HG03457 (cell line): ENCODE measurements at regions not wholly inside any gene's neighbourhood (a gene's known extent, or its start where the extent isn't known, plus 50 kb on each side); places are given as distances from the start of the nearest gene placed in this dataset.
"Not testable (repeated sequence)": the region's sequence is repeated elsewhere in the genome, so short reads cannot be mapped to it uniquely, and the experiment has no call there.

ENCODE experiments used
- ATAC-seq: cut with Tn5 transposase; IDR thresholded peaks from one replicate; pipeline ENCODE4 v1.9.1; 2021; ENCODE audit warnings: moderate number of reproducible peaks; ENCODE audit not compliant: unreplicated experiment

GRCh38 chr1:178637841-178638240 lies 87.2 kb upstream of the RALGPS2 start:
- no peak for ATAC-seq

- no peak for ATAC-seq
These were observed 85.7 kb upstream of the RALGPS2 start for GRCh38 chr1:178639326-178639725.

- ATAC-seq, result no peak
These were observed 82.8 kb upstream of the RALGPS2 start for GRCh38 chr1:178642282-178642681.

GRCh38 chr1:178643349-178643748 lies 81.7 kb upstream of the RALGPS2 start:
- no peak for ATAC-seq

GRCh38 chr1:178643831-178644230 lies 81.2 kb upstream of the RALGPS2 start:
- ATAC-seq, result no peak

GRCh38 chr1:178644308-178645120 lies 80.5 kb upstream of the RALGPS2 start:
- no peak for ATAC-seq

- no peak for ATAC-seq
These were observed 79.8 kb upstream of the RALGPS2 start for GRCh38 chr1:178645157-178645807.

DNA sequence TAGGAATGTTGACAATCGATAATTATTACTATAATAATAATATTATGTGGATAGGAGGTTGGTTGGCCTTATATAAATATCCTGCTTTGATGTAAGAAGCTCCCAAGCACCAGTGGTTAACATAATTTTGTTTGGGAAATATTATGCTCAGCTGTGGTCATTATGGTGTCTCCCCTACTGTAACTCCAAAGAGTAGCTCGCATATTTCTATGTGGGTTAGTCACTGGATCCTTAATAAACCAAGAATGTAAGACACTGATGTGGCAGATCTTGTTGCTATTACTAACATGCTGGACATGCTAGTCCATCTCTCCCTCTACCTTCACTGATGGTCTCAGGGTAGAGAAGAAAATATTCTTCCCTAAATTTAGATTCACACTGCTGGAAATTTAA lies 79.2 kb upstream of the RALGPS2 start:
- no peak for ATAC-seq

DNA sequence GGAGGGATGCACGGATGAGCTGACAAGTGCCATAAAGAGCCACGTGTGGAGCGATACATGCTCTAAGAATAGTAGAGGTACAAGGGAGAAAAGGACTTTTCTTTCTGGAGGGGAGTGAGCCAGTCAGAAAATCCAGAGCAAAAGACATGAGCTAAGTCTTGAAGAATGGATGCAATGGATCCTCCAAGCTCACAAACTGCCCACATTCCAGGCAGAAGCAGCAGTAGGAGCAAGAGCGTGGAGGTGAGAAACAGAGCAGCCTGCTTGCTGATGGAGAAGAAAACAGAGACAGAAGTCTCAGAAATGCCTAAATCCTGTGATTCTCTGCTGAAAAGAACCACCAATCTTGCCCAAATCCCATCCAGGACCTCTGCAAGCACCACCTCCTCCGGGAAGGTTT lies 78.2 kb upstream of the RALGPS2 start:
- no peak for ATAC-seq

- no peak for ATAC-seq
These were observed 76.9 kb upstream of the RALGPS2 start for GRCh38 chr1:178648151-178648550.

GRCh38 chr1:178649582-178650350 lies 75.3 kb upstream of the RALGPS2 start:
- no peak for ATAC-seq

DNA sequence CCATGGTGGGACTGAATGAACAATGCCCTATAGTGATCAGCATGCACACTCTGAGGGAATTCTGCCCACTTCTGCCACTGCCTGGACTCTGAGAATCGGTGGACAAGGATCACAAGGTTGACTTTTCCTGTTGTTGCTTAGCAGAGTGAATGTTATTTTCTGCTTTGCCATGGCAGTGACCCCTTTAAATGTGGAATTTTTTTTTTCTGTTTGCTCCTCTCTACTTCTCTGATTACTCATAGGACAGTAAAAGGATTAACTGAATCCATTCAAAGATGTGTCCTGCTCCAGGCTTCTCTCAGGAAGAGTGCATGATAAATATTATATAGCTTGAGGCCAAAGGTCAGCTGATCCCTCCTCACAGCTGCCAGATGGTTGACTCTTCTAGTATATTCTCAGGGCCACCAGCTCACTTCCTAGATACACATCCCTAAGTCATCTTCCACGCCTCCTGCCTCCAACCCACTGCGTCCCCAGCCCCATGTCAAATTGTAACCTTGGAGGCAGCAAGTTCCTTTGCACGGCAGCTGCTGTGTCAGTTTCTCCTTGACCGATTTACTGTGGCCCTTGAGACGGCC lies 74.0 kb upstream of the RALGPS2 start:
- ATAC-seq, result no peak

DNA sequence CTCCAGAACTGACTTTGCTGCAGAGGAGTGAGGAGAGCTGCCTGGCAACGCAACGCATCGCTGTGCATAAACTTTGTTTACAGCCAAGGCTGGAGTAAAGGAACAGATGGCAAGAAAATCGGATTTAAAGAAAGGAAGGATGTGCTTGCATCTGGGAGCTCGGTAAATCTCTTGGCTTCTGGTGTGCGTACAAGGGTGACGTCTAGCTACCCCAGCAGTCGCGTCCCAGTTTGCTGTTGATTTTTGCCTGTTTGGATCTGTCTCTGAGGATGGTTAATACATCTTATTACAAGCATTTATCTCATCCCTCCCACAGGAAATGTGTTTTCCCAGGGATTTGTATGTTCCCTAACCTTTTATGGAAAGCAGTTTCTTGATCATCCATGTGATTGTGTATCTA lies 73.3 kb upstream of the RALGPS2 start:
- no peak for ATAC-seq

DNA sequence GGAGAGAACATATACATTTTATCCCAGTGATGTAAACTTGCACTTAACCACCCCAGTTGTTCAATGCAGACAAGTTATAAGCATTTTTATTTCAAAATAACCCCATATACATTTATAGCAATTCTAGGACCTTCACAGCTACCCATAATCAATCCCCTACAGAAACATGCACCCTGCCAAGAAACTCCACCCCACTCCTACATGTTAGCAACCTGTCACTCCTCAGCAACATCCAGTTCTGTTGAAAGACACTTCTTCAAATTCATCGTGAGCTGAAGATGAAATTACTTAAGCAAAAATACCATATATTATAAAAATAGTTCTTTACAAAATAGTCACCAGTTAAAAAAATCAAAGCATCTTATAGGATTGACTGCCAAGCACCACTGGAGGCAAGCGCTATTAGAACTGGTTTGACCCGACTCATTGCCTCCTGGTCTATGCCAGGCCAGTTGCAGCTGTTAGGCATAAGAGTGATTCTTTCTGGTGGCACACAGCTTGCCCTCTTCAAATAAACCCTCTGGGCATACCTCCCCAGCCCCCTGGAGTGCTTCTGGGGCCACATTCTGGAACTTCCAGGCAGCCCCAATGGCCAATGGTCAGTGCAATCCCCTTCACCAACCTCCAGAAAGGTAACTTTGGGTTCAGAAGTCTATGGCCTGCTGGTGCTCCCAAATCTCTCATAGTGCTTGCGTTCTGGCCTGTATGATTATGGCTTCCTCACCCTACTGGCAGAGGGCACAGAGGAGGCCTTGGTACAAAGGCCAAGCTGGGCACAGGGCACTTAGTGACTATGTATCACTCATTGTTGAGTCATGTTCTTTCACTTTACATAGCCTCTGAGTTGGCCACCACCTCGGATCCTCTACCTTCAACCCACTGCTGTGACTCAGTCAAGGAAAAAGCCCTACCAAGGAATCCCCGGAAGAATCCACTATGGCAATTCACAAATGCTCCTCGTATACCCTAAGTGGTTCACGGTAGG lies 72.2 kb upstream of the RALGPS2 start:
- ATAC-seq, result no peak

- peak; percentile 62 for ATAC-seq
These were observed 65.2 kb upstream of the RALGPS2 start for GRCh38 chr1:178659789-178660208.

GRCh38 chr1:178660461-178660860 lies 64.6 kb upstream of the RALGPS2 start:
- no peak for ATAC-seq

- ATAC-seq, result peak; percentile 46
These were observed 60.8 kb upstream of the RALGPS2 start for GRCh38 chr1:178664278-178664677.

- ATAC-seq, result no peak
These were observed 59.5 kb upstream of the RALGPS2 start for GRCh38 chr1:178665579-178665978.

- not testable (repeated sequence) for ATAC-seq
These were observed 58.2 kb upstream of the RALGPS2 start for GRCh38 chr1:178666891-178667290.

DNA sequence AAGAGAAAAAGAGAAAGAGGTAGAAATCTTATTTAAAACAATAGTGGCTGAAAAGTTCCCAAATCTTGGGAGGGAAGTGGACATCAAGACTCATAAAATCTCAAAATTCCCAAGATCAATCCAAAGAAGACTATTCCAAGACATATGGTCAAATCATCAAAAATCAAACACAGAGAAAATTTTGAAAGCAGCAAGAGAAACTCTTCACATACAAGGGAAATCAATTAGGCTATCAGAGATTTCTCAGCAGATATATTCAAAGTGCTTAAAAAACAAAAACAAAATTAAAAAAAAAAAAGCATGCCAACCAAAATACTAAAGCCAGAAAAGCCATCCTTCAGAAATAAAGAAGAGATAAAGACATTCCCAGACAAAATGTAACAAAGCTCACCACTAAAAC lies 52.6 kb upstream of the RALGPS2 start:
- no peak for ATAC-seq
